ENCODE measurements at regions not wholly inside any gene's neighbourhood (a gene's known extent, or its start where the extent isn't known, plus 50 kb on each side); places are given as distances from the start of the nearest gene placed in this dataset.

DNA sequence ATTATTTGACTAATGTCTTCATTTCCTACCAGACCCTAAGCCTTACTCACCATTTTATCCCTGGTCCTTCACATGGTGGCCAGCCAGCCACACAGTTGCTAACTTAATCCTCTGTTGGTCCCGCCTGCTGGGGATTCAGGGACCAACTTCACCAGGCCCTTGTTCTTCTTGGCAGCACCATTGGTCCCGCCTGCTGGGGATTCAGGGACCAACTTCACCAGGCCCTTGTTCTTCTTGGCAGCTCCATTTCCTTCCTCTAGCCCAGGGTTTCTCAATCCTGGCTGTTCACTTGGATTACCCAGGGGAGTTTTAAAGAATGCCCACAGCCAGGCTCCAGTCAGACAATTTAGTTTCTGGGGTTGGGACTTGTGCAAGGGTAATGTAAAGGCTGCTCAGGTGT is 233.1 kb upstream of the CSF3R start:
- no peak for DNase-seq

DNA sequence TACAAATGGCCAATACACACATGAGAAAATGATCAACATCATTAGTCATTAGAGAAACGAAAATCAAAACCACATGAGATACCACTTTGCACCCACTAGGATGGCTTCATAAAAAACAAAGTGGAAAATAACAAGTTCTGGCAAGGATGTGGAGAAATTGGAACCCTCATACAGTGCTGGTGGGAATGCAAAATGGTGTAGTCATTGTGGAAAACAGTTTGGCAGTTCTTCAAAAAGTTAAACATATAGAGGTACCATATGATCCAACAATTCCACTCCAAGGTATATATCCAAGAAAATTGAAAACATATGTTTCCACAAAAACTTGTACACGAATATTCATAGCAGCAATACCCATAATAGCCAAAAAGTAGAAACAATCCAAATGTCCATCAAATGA is 231.6 kb upstream of the CSF3R start:
- no peak for DNase-seq

DNA sequence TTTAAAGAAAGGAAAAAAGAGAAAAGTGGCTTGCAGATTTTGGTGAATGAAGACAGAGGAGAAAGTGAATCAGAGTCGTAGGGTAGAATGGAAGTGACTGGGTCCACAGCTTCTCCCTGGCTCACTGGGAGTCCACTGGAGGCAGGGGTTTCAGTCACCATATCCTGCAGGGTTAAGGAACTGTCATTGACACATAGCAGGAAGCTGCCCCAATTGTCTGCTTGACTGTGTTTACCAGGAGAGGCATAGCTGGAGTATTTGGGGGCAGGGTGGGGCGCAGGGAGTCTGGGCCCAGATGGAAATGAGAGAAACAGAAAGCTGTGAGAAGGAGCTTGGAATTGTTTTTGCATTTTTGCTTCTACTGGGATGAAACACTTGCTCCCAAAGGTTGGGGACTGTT is 228.8 kb upstream of the CSF3R start:
- no peak for DNase-seq

DNA sequence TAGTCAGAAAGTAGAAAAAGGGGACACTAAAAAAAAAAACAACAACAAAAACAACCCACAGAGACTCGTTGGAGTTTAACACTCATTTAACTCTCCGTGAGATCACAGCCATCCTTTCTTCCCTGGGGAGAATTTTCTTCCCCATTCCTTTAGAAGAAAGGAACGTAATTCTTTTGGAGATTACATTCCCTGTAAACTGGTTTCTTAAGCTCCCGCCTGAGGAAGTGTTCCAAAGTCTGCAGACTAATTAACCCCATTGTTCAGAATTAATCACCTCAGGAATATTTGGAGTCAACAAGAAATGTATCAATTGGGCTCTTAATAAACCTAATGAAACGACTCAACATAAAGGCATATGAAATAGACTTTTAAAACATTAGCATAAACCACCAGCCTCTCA is 228.2 kb upstream of the CSF3R start:
- no peak for DNase-seq

GRCh38 chr1:36709869-36710481 is 227.3 kb upstream of the CSF3R start:
- no peak for DNase-seq

- no peak for DNase-seq
These were observed 225.9 kb upstream of the CSF3R start for GRCh38 chr1:36708587-36708986.

DNA sequence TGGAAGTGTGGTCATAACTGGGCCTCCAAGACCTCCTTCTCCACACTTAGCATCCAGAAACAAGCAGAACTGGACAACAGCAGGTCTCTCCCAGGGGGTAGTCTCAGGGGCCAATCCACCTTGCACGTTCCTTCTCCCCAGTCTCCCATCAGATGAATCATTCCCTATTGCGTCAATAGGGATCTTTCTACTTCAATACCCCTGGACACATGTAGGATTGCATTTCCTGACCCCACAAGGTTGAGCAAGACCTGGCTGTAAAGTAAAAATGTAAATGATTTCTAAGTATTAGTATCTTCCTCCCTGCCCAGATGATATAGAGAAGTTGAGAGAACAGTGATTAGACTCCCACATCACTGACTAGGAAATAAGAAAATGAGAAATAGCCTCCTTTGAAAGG is 224.5 kb upstream of the CSF3R start:
- no peak for DNase-seq

DNA sequence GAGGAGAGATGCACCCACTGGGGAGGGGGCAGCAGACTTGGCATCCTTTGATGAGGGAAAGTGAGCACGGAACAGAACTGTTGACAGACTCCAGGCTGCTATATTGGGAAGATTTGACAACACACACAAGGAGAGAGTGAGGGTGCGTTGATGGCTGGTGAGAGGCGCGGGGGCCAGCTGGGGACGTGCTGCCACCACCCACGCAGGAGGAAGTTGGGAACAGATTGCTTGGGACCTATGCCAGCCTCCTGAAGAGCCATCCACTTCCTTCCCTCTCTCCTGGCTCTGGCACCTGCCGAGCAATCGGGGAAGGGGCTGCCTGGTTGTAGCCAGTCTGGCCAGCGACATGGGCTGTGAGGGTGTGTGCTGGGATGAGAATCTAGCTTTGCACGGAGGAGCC is 223.7 kb upstream of the CSF3R start:
- DNase-seq, result no peak

DNA sequence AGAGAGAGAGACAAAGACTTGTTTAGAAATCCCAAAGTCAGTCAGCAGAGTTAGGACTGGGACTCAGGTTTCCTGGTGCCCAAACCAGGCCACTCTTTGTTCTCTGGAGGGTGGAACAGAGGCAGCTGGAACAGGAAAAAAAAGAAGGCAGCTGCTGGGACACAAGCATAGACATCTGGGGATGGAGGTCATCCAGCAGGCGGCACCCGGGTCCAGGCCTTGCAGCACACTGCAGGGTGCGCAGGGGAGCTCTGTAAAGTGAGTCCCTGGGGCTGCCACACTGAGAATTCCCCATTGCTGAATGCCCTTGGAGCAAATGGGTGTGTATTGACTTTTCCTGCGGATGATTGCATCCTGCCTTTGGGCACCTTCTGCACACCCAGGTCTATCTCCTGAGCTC is 222.9 kb upstream of the CSF3R start:
- no peak for DNase-seq

DNA sequence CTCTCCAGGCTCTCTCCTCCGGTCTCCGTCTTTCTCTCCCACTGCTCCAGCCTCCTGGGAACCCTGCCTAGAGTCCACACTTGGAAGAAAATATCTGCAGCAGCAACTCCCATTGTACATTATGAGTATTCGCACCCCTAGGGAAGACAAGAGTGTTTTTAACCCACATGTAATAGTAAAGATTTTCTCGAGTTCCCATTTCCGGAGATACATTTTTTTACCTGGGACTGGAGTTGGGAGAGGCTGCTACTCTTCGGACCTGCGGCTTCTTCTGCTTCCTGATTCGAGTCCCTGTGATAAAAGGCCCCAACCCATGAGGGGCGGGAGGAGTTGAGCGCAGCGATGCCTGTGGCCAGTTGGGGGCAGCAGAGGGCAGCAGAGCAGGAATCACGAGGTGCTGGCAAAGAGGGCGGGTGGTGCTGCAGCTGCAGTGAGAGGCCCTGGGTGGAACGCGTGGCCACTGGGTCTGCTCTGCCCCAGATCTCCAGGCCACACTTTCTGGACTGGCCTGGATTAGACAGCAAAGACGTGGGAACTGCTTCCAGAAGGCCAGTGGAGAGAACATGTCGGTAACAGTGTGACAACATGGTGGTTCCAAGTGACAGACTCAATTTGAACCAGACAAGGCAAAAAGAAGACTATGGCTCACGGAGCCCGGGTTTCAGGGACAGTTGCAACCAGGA is 221.0 kb upstream of the CSF3R start:
- DNase-seq, result peak; percentile 37

- no peak for DNase-seq
These were observed 220.2 kb upstream of the CSF3R start for GRCh38 chr1:36702963-36703362.

- no peak for DNase-seq
These were observed 216.6 kb upstream of the CSF3R start for GRCh38 chr1:36699113-36699911.

- DNase-seq, result no peak
These were observed 215.3 kb upstream of the CSF3R start for GRCh38 chr1:36697836-36698605.

GRCh38 chr1:36696261-36696940 is 213.7 kb upstream of the CSF3R start:
- DNase-seq, result no peak

DNA sequence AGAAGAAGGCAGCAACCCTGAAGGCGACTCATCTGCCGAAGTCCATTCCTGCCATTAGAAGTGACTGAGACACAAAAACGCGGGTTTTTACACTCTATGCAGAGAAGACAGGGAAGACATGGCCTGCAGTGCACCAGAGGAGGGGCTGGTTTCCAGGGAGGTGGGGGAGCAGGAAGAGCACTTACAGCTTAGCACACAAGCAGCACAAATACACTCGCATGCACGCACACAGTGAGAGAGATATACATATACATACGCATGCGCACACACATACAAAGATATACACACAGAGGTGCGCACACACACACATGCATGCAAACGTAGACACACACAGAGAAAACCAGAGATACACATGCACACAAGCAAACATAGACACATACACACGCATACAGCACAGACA is 210.9 kb upstream of the CSF3R start:
- no peak for DNase-seq

GRCh38 chr1:36693161-36693525 is 210.4 kb upstream of the CSF3R start:
- DNase-seq, result no peak

- DNase-seq, result no peak
These were observed 209.9 kb upstream of the CSF3R start for GRCh38 chr1:36692465-36693160.

GRCh38 chr1:36691374-36691773 is 208.7 kb upstream of the CSF3R start:
- DNase-seq, result no peak

DNA sequence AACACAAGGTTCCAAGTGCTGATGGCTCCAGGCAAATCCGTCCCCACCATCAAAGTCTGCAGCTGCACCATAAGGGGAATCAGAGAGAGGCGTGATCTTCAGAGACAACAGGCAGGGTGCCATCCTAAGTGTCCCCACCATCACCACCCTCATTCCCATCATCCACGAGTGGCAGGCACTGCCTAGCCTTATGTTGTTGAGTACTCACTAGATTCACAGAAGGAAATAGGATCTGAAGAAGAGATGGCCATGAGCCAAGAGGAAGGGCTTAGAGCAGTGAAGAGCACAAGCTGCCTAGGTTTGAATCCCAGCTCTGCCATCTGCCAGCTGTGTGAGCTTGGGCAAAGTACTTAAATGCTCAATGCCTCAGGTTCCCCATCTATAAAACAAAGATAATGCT is 207.3 kb upstream of the CSF3R start:
- DNase-seq, result no peak

DNA sequence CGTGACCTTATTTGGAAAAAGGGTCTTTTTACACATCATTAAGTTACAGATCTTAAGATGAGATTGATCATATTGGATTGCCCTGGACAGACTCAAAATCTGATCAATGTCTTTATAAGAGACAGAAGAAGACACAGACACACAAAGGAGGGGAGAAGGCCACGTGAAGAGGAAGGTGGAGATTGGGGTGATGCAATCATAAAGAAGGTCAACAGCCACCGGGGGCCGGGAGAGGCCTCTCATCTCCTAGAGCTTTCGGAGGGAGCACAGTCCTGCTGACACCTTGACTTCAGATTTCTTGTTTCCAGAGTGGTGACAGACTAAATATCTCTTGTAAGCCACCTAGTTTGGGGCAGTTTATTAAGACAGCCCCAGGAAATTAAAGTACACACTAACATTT is 204.6 kb upstream of the CSF3R start:
- DNase-seq, result no peak

DNA sequence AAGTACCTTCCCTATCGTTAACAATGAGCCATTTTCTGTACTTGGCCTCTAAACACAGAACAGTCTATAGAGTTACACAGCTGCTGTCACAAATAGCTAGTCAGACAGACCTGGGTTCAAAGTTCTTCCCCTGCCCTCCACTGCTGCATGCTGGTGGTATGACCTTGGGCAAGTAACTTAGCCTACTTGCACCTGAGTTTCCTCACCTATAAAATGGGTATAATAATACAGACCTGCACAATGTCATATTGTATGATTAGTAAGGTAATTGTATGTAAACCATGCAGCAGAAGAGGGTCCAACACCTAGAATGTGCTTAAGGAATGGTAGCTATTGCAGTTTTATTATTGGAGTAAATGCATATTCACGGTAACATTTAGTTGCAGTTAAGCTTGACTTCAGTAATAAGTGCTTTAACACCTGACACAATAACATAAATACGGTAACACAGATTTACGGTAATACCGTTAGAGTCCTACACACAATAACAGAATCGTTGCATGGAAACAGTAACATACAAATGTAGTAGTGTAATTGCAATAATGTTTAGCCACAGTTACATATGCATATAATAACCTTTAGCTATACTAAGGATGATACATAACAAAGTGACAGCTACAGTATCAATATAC is 193.3 kb upstream of the CSF3R start:
- DNase-seq, result no peak

- DNase-seq, result no peak
These were observed 192.4 kb upstream of the CSF3R start for GRCh38 chr1:36675106-36675505.
